Tibial artery (tissue), 4 donors: ENCODE measurements at regions not wholly inside any gene's neighbourhood (a gene's known extent, or its start where the extent isn't known, plus 50 kb on each side); places are given as distances from the start of the nearest gene placed in this dataset.

Experiments
- DNase-seq, 2 donors: peaks; one replicate each; pipeline ENCODE4 v3.0.0-alpha.2; 2019
- H3K27ac ChIP-seq, 2 donors: fragments of 200-600 bp; sonication (generic) in 1 of 2; 1 replicate in 1 of 2; 2 replicates in 1 of 2; pipeline ENCODE4 v1.5.1; 2018 to 2019; ENCODE audit warnings: mild to moderate bottlenecking in 1 of 2
- H3K27me3 ChIP-seq, 2 donors: fragments of 200-600 bp; sonication (generic) in 1 of 2; one replicate each; pipeline versions ENCODE4 v1.5.1 to v1.6.0; 2016 to 2019
- H3K36me3 ChIP-seq, 3 donors: fragments of 200-600 bp; sonication (generic) in 2 of 3; one replicate each; pipeline ENCODE4 v1.5.1; 2016 to 2019; ENCODE audit warnings: mild to moderate bottlenecking in 2 of 3
- H3K4me1 ChIP-seq, 4 donors: fragments of 200-600 bp; sonication (generic) in 2 of 4; 1 replicate in 3 of 4; 2 replicates in 1 of 4; pipeline ENCODE4 v1.5.1; 2016 to 2019
- H3K4me3 ChIP-seq, 2 donors: fragments of 200-600 bp; sonication (generic) in 1 of 2; 1 replicate in 1 of 2; 2 replicates in 1 of 2; pipeline ENCODE4 v1.5.1; 2018 to 2019; ENCODE audit warnings: mild to moderate bottlenecking in 2 of 2
- H3K9me3 ChIP-seq, 3 donors: fragments of 200-600 bp; sonication (generic) in 1 of 3; one replicate each; pipeline ENCODE4 v1.5.1; 2016 to 2019
- intact Hi-C: fragments of 100-400 bp; cut with DNase I; formaldehyde crosslinking; loops from one replicate; pipeline ENCODE4 v1.15.0; 2023; ENCODE audit warnings: low total_unique reads
- TF ChIP-seq, protein P1 (sequence below), 2 experiments: fragments of 200-600 bp in 1 of 2; fragments of 450-650 bp in 1 of 2; IDR thresholded peaks; one replicate each; pipeline ENCODE4 v1.5.1; 2017 to 2019; ENCODE audit warnings: antibody characterized with exemption in 2 of 2, mild to moderate bottlenecking in 1 of 2, moderate library complexity in 1 of 2

DNA sequence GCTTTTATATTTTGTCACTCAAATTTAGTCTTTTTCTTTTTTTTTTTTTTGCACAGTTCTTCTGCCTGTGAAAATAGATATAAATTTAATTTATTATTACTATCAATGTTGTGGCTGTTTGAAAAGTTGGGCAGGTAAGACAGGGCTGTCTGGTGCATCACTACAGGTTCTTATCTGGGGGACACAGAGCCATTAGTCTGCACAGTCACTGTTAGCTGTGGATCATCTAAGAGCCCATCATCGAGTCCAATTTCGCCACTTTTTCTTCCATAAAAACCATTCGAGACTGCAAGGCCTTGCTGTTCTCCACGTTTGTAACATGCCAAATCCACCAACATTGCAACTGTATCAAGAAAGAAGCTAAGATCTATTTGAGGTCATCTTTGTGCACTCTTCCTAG, 325.6 kb upstream of the UMPS start:
- intact Hi-C loops = no loop called here
- Histone ChIP-seq H3K9me3 (no peaks in the 10 kb centered on the region), H3K27ac (no peak overlapping the region), H3K36me3 (peaks cover 0 to 7% (median 6%) of the 10 kb centered on the region in 3 donors), H3K4me3 (no peak overlapping the region), H3K4me1 (peaks cover 0 to 20% (median 1%) of the 10 kb centered on the region in 4 donors), H3K27me3 (no peaks in the 10 kb centered on the region)
- TF ChIP-seq, protein P1, sequence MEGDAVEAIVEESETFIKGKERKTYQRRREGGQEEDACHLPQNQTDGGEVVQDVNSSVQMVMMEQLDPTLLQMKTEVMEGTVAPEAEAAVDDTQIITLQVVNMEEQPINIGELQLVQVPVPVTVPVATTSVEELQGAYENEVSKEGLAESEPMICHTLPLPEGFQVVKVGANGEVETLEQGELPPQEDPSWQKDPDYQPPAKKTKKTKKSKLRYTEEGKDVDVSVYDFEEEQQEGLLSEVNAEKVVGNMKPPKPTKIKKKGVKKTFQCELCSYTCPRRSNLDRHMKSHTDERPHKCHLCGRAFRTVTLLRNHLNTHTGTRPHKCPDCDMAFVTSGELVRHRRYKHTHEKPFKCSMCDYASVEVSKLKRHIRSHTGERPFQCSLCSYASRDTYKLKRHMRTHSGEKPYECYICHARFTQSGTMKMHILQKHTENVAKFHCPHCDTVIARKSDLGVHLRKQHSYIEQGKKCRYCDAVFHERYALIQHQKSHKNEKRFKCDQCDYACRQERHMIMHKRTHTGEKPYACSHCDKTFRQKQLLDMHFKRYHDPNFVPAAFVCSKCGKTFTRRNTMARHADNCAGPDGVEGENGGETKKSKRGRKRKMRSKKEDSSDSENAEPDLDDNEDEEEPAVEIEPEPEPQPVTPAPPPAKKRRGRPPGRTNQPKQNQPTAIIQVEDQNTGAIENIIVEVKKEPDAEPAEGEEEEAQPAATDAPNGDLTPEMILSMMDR (IDR thresholded peaks at IDR 0.05) = no peak
- DNase-seq = no peak

DNA sequence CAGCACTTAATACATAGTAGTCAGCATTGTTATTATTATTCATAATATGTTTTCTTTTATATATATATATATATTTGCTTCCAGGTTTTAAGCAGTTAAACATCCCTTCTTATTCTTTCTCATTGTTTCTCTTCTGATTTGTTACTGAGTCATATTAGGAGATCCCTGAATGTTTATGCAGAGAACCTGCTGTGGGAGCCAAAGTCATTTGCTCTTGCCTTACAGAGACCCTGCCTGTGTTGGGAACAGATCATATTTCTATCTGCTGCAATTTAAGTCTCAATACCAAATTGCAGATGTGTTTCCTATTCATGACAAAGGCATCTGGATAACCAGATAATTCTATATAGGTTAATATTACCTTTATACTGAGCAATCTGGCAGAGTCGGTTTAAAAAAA, 323.0 kb upstream of the UMPS start:
- Histone ChIP-seq H3K27ac (no peak overlapping the region), H3K9me3 (no peaks in the 10 kb centered on the region), H3K27me3 (no peaks in the 10 kb centered on the region), H3K4me3 (no peak overlapping the region), H3K4me1 (peaks cover 0 to 11% (median 3%) of the 10 kb centered on the region in 4 donors), H3K36me3 (peaks cover 0 to 15% (median 6%) of the 10 kb centered on the region in 3 donors)
- intact Hi-C loops = no loop called here
- DNase-seq = no peak
- TF ChIP-seq, protein P1 (IDR thresholded peaks at IDR 0.05) = no peak

DNA sequence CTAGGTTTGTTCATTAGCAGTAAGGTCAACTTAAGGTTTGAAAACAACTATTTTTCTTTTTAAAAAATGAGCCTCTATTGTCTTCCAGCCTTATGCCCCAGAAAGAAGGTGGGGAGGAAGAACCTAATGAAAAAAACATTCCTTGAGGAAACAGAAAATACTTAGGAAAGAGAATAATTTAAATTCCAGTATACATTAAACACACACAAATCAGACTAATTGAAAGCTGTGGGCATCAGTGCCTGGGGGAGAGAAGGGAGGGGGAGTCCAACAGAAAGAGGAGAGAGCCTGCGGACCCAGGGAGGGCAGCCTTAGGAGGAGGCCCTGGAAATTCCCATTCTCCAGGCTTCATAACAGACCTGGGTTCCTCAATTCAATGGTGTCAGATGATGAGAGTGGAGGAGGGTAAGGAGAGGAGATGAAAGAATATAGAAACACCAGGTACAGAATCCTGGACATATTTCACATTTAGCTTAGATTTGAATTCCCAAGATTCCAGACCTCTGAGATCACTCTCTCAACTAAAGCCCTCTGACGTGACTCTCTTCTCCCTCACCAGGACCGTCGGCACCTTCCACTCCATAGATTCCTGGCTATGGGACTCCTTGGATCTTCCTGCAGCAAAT, 320.5 kb upstream of the UMPS start:
- Histone ChIP-seq H3K27ac (peak overlapping the region; percentile 8 to 18), H3K4me1 (peaks cover 0 to 24% (median 3%) of the 10 kb centered on the region in 4 donors)

DNA sequence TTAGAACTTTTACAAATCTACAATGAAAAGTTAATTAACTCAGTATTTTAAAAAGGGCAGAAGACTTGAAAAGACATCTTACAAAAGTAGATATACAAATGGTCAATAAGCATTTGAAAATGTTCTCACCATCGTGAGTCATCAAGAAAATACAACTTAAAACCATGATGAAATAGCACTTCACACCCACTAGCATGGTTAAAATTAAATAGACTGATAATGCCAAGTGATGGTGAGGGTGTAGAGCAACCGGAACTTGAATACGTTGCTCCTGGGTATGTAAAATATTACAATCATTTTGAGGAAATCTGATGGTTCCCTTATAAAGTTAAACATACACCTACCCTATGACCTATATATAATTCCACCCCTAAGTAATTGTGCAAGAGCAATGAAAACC, 319.8 kb upstream of the UMPS start:
- Histone ChIP-seq H3K36me3 (peaks cover 25 to 33% (median 27%) of the 10 kb centered on the region in 3 donors), H3K4me1 (peaks cover 0 to 26% (median 3%) of the 10 kb centered on the region in 4 donors), H3K9me3 (no peaks in the 10 kb centered on the region), H3K4me3 (no peak overlapping the region), H3K27me3 (no peaks in the 10 kb centered on the region), H3K27ac (no peak overlapping the region)
- no peak for DNase-seq
- intact Hi-C loops = no loop called here
- TF ChIP-seq, protein P1 (IDR thresholded peaks at IDR 0.05) = no peak

More for the DNA sequence above, 320.5 kb upstream of the UMPS start:
- H3K27me3 ChIP-seq = no peaks in the 10 kb centered on the region
- TF ChIP-seq, protein P1 (IDR thresholded peaks at IDR 0.05) = no peak
- H3K36me3 ChIP-seq = peaks cover 18 to 32% (median 20%) of the 10 kb centered on the region in 3 donors
- no peak overlapping the region for H3K4me3 ChIP-seq
- intact Hi-C loops = loop anchor here (1.0 kb wide), 1 partner anchor 43 kb away; no protein-coding TSS in a partner anchor
- DNase-seq = no peak
- H3K9me3 ChIP-seq = no peaks in the 10 kb centered on the region

DNA sequence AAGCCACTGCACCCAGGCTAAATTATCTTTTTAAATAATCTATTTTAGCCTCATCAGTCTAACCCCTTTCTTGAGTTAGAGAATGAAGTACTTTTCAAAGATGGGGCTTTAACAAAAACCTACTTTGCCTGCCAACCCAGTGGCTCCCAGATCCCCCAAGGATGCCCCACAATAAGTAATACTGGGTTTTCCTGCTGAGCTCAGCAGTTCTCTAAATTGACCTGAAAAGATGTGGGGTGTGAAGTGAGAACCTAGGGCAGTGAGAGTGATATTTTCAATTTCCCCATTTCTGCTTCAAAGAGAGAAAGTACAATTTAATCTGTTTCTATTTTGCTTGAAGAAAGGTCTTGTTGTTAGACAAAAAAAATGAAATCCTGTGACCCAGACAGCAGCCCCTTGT, 318.5 kb upstream of the UMPS start:
- Histone ChIP-seq H3K36me3 (peaks cover 34 to 41% (median 37%) of the 10 kb centered on the region in 3 donors), H3K27me3 (no peaks in the 10 kb centered on the region), H3K4me3 (no peak overlapping the region), H3K27ac (no peak overlapping the region), H3K9me3 (no peaks in the 10 kb centered on the region), H3K4me1 (peaks cover 0 to 38% (median 7%) of the 10 kb centered on the region in 4 donors)
- no peak for DNase-seq
- TF ChIP-seq, protein P1 (IDR thresholded peaks at IDR 0.05) = no peak
- intact Hi-C loops = no loop called here
